ENCODE measurements at regions not wholly inside any gene's neighbourhood (a gene's known extent, or its start where the extent isn't known, plus 50 kb on each side); places are given as distances from the start of the nearest gene placed in this dataset.

GRCh38 chr9:32172256-32172655 lies 212.2 kb upstream of the ACO1 start:
- H2BK12ac ChIP-seq (ENCODE audit: low read depth, low read length), result no peak overlapping the region
- no peak overlapping the region for H2BK5ac ChIP-seq (ENCODE audit: low read depth, low read length)
- no peak overlapping the region for H4K91ac ChIP-seq (replicated peaks; ENCODE audit: insufficient read length, low read length)
- H4K20me1 ChIP-seq (replicated peaks in 1 of 2; ENCODE audit: control insufficient read depth in 1 of 2, insufficient read depth in 2 of 2, low read length in 2 of 2), result no peaks in the 10 kb centered on the region
- ChIA-PET CTCF (ENCODE audit: partially characterized antibody) (interaction anchor here (1.1 to 2.2 kb wide), 2 partner anchors 45 to 207 kb away, joined by 3 to 4 read pairs; no protein-coding TSS in a partner anchor), POLR2A (ENCODE audit: partially characterized antibody) (no interaction called here)
- H2AFZ ChIP-seq (ENCODE audit: low read length), result no peak overlapping the region
- H3K18ac ChIP-seq (ENCODE audit: extremely low read depth, low read length), result no peak overlapping the region
- FAIRE-seq (no peak), DNase-seq (ENCODE audit: low read depth in 1 of 2, low spot score in 2 of 2) (no peak)
- H2BK120ac ChIP-seq (replicated peaks; ENCODE audit: low read depth, low read length), result no peak overlapping the region
- no peaks in the 10 kb centered on the region for H3K9me3 ChIP-seq (ENCODE audit: insufficient read depth in 2 of 2, low read depth in 1 of 2, low read length in 1 of 2)
- no peaks in the 10 kb centered on the region for H3K79me1 ChIP-seq (ENCODE audit: low read depth, low read length)
- no peak overlapping the region for H4K8ac ChIP-seq (ENCODE audit: extremely low read depth, insufficient read depth, low read length)
- H2AK5ac ChIP-seq (ENCODE audit: low read depth, low read length), result no peak overlapping the region
- H2BK15ac ChIP-seq (ENCODE audit: low read length), result no peak overlapping the region
- no peak overlapping the region for H3K4me3 ChIP-seq (ENCODE audit: extremely low read depth in 1 of 4, insufficient read depth in 2 of 4, low read depth in 3 of 4, low read length in 4 of 4)
- H3K56ac ChIP-seq (replicated peaks; ENCODE audit: insufficient read length, low read depth, low read length), result no peak overlapping the region
- no peaks in the 10 kb centered on the region for H3K27me3 ChIP-seq (replicated peaks in 1 of 4; ENCODE audit: control insufficient read depth in 3 of 4, extremely low read depth in 1 of 4, insufficient read depth in 3 of 4, low read length in 3 of 4)
- H3K27ac ChIP-seq (ENCODE audit: low read depth, low read length), result no peak overlapping the region
- no peak overlapping the region for H3K14ac ChIP-seq (ENCODE audit: insufficient read length)
- no peaks in the 10 kb centered on the region for H3K79me2 ChIP-seq (ENCODE audit: control insufficient read depth in 1 of 2, insufficient read depth in 2 of 2, low read length in 2 of 2)
- H3K36me3 ChIP-seq (ENCODE audit: control insufficient read depth in 2 of 4, insufficient read depth in 4 of 4, low read length in 3 of 4), result no peaks in the 10 kb centered on the region
- H3K23me2 ChIP-seq (ENCODE audit: low read depth, low read length), result no peaks in the 10 kb centered on the region
- H3K4me1 ChIP-seq (replicated peaks in 1 of 4; ENCODE audit: control insufficient read depth in 3 of 4, insufficient read depth in 4 of 4, low read length in 3 of 4), result no peaks in the 10 kb centered on the region
- no peak overlapping the region for H3K9ac ChIP-seq (replicated peaks in 1 of 4; ENCODE audit: extremely low read depth in 1 of 4, low read depth in 3 of 4, low read length in 3 of 4)
- H2BK20ac ChIP-seq (ENCODE audit: low read length), result no peak overlapping the region
- H3K4ac ChIP-seq (replicated peaks; ENCODE audit: insufficient read length, low read depth, low read length), result no peak overlapping the region
- H3K4me2 ChIP-seq (ENCODE audit: insufficient read depth in 1 of 2, low read depth in 2 of 2, low read length in 2 of 2), result no peak overlapping the region
- H4K5ac ChIP-seq (ENCODE audit: insufficient read length, low read depth, low read length), result no peak overlapping the region
- no peak overlapping the region for H3K23ac ChIP-seq (ENCODE audit: insufficient read length)
- TF ChIP-seq SAP30 (IDR thresholded peaks at IDR 0.05; ENCODE audit: insufficient read depth, insufficient replicate concordance, low read length), result no peak
- TF ChIP-seq SUZ12 (IDR thresholded peaks at IDR 0.05; ENCODE audit: low read length), result no peak
- no peak for TF ChIP-seq KDM4A (IDR thresholded peaks at IDR 0.05; ENCODE audit: low read depth, low read length, severe bottlenecking)
- TF ChIP-seq TAF7 (optimal IDR thresholded peaks at IDR 0.05; ENCODE audit: borderline replicate concordance, low read depth, low read length), result no peak
- TF ChIP-seq CREB1 (IDR thresholded peaks at IDR 0.05), result no peak
